Natural killer cell (primary cell): ENCODE measurements at regions not wholly inside any gene's neighbourhood (a gene's known extent, or its start where the extent isn't known, plus 50 kb on each side); places are given as distances from the start of the nearest gene placed in this dataset.

Source experiments
- ATAC-seq, 3 donors: fragments of 150-1000 bp in 2 of 3; fragments of 200-7000 bp in 1 of 3; cut with Tn5 transposase; 1 replicate in 1 of 3; 2 replicates in 2 of 3; pipeline ENCODE4 v1.10.0; 2021; ENCODE audit warnings: mild to moderate bottlenecking in 2 of 3, moderate library complexity in 2 of 3
- DNase-seq, 2 donors: peaks; one replicate each; pipeline versions ENCODE4 v3.0.0 to v3.0.0-alpha.2; 2013 to 2021; ENCODE audit warnings: mixed read lengths in 1 of 2
- H3K27ac ChIP-seq: one replicate; pipeline ENCODE4 v1.5.1; 2013; ENCODE audit warnings: mild to moderate bottlenecking, low read length
- H3K27me3 ChIP-seq: one replicate; pipeline ENCODE4 v1.6.1; 2013; ENCODE audit warnings: low read length; ENCODE audit not compliant: control insufficient read depth, insufficient read depth
- H3K36me3 ChIP-seq: one replicate; pipeline ENCODE4 v1.6.1; 2013; ENCODE audit warnings: low read length; ENCODE audit not compliant: control insufficient read depth, insufficient read depth
- H3K4me1 ChIP-seq: one replicate; pipeline ENCODE4 v1.6.1; 2013; ENCODE audit warnings: low read length; ENCODE audit not compliant: control insufficient read depth, insufficient read depth
- H3K4me3 ChIP-seq: one replicate; pipeline ENCODE4 v1.5.1; 2013; ENCODE audit warnings: low read length
- H3K9me3 ChIP-seq: one replicate; pipeline ENCODE4 v1.6.1; 2013; ENCODE audit warnings: low read length; ENCODE audit not compliant: control insufficient read depth, insufficient read depth
- H3K27ac Mint-ChIP-seq, 2 donors: one replicate each; pipeline ENCODE4 v1.8.0; 2022; ENCODE audit warnings: mild to moderate bottlenecking in 2 of 2, mixed read lengths in 2 of 2, moderate library complexity in 1 of 2
- H3K27me3 Mint-ChIP-seq, 2 donors: one replicate each; pipeline ENCODE4 v1.8.0; 2022; ENCODE audit warnings: low read depth in 2 of 2, mixed read lengths in 2 of 2
- H3K36me3 Mint-ChIP-seq: one replicate; pipeline ENCODE4 v1.8.0; 2022; ENCODE audit warnings: mixed read lengths
- H3K4me1 Mint-ChIP-seq, 2 donors: one replicate each; pipeline ENCODE4 v1.8.0; 2022; ENCODE audit warnings: mixed read lengths in 2 of 2
- H3K4me3 Mint-ChIP-seq: one replicate; pipeline ENCODE4 v1.8.0; 2022; ENCODE audit warnings: mild to moderate bottlenecking, moderate library complexity, mixed read lengths
- H3K9me3 Mint-ChIP-seq, 2 donors: one replicate each; pipeline ENCODE4 v1.8.0; 2022; ENCODE audit warnings: mixed read lengths in 2 of 2
- WGBS: methylation state at CpG from one replicate; pipeline ENCODE4 v1.1.7; 2013; ENCODE audit warnings: missing lambda C conversion rate; ENCODE audit not compliant: insufficient coverage; 5-methylcytosine and 5-hydroxymethylcytosine counted together
- intact Hi-C: fragments of 100-400 bp; cut with micrococcal nuclease; formaldehyde crosslinking; loops from one replicate; pipeline ENCODE4 v1.14.2; 2022
- TF ChIP-seq, protein P1 (sequence below): fragments of 200-600 bp; IDR thresholded peaks from one replicate; pipeline ENCODE4 v1.8.0; 2022; ENCODE audit warnings: antibody characterized with exemption

DNA sequence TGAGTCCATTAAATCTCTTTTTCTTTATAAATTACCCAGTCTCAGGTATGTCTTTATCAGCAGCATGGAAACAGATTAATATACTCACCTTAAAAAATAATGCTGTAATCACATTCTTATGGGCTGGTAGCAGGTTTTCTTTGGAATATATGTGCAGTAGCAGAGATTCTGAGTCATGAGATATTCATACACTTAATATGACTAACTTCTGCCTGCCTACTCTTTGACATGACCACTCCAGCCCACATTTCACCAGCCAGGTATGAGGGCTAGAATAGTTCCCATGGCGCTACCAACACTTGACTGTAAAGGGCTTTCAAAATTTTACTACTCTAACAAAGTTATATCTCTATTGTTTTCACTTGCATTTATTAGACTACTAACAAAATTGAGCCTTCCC is 74.1 kb upstream of the GHR start:
- ATAC-seq, result no peak

DNA sequence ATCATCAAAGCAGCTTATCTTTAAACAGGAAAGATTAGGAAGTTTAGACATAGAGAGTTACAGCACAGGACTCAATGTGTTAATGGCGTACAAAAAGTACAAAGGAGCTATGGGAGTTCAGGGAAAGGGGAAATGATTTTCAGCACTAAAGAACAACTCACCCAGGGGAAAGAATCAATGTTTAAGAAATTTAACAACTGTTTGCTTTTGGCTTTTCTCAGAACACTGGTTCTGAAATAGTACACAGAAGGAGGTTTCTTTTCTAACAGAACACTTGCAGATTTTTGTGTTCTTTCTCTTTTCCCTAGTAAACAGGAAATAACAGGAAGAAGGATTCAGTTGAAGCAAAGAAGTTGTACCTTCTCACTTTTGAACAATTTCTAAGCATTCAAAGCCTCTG is 71.3 kb upstream of the GHR start:
- no peaks in the 10 kb centered on the region for H3K9me3 ChIP-seq
- TF ChIP-seq, protein P1, sequence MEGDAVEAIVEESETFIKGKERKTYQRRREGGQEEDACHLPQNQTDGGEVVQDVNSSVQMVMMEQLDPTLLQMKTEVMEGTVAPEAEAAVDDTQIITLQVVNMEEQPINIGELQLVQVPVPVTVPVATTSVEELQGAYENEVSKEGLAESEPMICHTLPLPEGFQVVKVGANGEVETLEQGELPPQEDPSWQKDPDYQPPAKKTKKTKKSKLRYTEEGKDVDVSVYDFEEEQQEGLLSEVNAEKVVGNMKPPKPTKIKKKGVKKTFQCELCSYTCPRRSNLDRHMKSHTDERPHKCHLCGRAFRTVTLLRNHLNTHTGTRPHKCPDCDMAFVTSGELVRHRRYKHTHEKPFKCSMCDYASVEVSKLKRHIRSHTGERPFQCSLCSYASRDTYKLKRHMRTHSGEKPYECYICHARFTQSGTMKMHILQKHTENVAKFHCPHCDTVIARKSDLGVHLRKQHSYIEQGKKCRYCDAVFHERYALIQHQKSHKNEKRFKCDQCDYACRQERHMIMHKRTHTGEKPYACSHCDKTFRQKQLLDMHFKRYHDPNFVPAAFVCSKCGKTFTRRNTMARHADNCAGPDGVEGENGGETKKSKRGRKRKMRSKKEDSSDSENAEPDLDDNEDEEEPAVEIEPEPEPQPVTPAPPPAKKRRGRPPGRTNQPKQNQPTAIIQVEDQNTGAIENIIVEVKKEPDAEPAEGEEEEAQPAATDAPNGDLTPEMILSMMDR, result no peak
- ATAC-seq (no peak), DNase-seq (no peak)
- H3K4me3 ChIP-seq, result no peak overlapping the region
- peaks cover 7 to 20% of the 10 kb centered on the region in 2 donors for H3K9me3 Mint-ChIP-seq
- no peaks in the 10 kb centered on the region for H3K27me3 Mint-ChIP-seq
- intact Hi-C loops, result no loop called here
- no peaks in the 10 kb centered on the region for H3K36me3 ChIP-seq
- H3K27ac Mint-ChIP-seq, result no peak overlapping the region
- H3K36me3 Mint-ChIP-seq, result no peaks in the 10 kb centered on the region
- no CpG with 5 or more reads among the region's 1 CpG for WGBS
- H3K4me3 Mint-ChIP-seq, result no peak overlapping the region
- no peaks in the 10 kb centered on the region for H3K4me1 Mint-ChIP-seq
- no peak overlapping the region for H3K27ac ChIP-seq
- H3K4me1 ChIP-seq, result no peaks in the 10 kb centered on the region
- H3K27me3 ChIP-seq, result no peaks in the 10 kb centered on the region

More for the DNA sequence above, 74.1 kb upstream of the GHR start:
- intact Hi-C loops, result no loop called here
- Mint-ChIP-seq H3K4me1 (no peaks in the 10 kb centered on the region), H3K4me3 (no peak overlapping the region), H3K27me3 (no peaks in the 10 kb centered on the region), H3K36me3 (no peaks in the 10 kb centered on the region), H3K27ac (no peak overlapping the region), H3K9me3 (peaks cover 5 to 15% of the 10 kb centered on the region in 2 donors)
- no peak for DNase-seq
- TF ChIP-seq, protein P1, result no peak
- H3K27ac ChIP-seq, result no peak overlapping the region
- H3K4me3 ChIP-seq, result no peak overlapping the region
- no peaks in the 10 kb centered on the region for H3K27me3 ChIP-seq
- whole genome bisulfite sequencing, result 73% methylated on average over 1 of the region's 1 CpG
- no peaks in the 10 kb centered on the region for H3K4me1 ChIP-seq
- H3K9me3 ChIP-seq, result no peaks in the 10 kb centered on the region
- no peaks in the 10 kb centered on the region for H3K36me3 ChIP-seq

DNA sequence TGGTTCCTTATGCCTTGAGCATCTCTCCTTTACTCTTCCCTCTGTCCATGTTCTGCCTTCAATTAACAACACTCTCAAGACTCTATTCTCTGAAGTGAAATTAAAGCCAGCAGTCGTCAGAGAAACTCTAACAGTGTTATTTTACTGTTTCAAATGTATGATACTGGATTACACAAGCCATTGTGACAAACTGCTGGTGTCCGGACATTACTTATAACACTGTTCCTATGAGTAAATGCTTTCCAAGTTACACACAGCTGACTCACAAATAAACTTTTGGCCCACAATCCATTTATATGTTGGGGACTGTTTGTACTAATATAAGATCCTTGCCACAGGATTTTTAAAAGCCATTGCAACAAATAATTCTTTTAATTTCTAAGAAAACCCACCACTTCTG is 63.2 kb upstream of the GHR start:
- DNase-seq, result no peak
- H3K4me3 ChIP-seq, result no peak overlapping the region
- no peaks in the 10 kb centered on the region for H3K4me1 ChIP-seq
- TF ChIP-seq, protein P1, result no peak
- Mint-ChIP-seq H3K4me1 (no peaks in the 10 kb centered on the region), H3K4me3 (no peak overlapping the region), H3K36me3 (no peaks in the 10 kb centered on the region), H3K9me3 (peaks cover 4 to 7% of the 10 kb centered on the region in 2 donors), H3K27ac (no peak overlapping the region), H3K27me3 (no peaks in the 10 kb centered on the region)
- intact Hi-C loops, result no loop called here
- no peak for ATAC-seq
- WGBS, result 38% methylated on average over 1 of the region's 2 CpGs
- H3K27ac ChIP-seq, result no peak overlapping the region
- no peaks in the 10 kb centered on the region for H3K9me3 ChIP-seq
- no peaks in the 10 kb centered on the region for H3K36me3 ChIP-seq
- H3K27me3 ChIP-seq, result no peaks in the 10 kb centered on the region

DNA sequence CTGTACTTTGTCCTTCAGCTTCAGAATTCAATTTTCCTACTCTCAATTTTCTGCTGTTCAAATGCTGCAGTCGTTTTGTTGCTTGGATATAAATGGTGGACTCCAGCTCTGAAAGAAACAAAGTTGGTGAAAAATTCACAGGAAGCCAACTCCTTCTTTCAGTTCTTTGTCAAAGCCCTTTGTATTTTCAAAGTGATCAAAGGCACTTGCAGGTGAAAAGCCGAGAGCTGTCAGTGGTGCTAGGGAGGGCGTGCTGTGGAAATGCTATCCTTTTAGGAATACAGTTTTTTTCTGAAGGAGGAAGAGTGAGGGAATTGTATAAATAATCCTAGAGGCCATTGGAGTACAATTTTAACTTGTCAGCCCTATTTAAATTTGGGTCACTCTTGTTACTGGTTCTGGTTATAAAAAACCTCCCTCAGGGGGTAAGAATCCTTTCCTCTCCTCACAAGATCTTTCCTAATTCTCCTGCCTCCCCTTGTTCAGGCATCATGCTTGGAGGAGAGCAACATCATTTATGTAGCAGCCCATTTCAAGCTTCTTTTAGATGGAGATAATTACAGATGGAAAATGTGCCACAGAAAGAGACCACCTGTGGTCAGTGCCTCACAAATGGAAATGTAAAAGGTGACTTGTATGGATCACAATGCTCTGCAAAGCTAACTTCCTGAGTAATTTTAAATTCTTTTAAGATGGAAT is 62.5 kb upstream of the GHR start:
- intact Hi-C loops, result no loop called here
- 25% methylated on average over 3 of the region's 3 CpGs for WGBS
- Mint-ChIP-seq H3K9me3 (peaks cover 4 to 7% of the 10 kb centered on the region in 2 donors), H3K27me3 (no peaks in the 10 kb centered on the region), H3K4me3 (no peak overlapping the region), H3K36me3 (no peaks in the 10 kb centered on the region), H3K4me1 (no peaks in the 10 kb centered on the region), H3K27ac (no peak overlapping the region)
- Histone ChIP-seq H3K27ac (no peak overlapping the region), H3K9me3 (no peaks in the 10 kb centered on the region), H3K27me3 (no peaks in the 10 kb centered on the region), H3K36me3 (no peaks in the 10 kb centered on the region), H3K4me1 (no peaks in the 10 kb centered on the region), H3K4me3 (no peak overlapping the region)
- ATAC-seq (no peak), DNase-seq (no peak)
- TF ChIP-seq, protein P1, result no peak
